Type B pancreatic cell (in vitro differentiated cells): ENCODE measurements at regions not wholly inside any gene's neighbourhood (a gene's known extent, or its start where the extent isn't known, plus 50 kb on each side); places are given as distances from the start of the nearest gene placed in this dataset.

Source experiments
- DNase-seq: peaks from one replicate; pipeline ENCODE4 v3.0.0; 2021; ENCODE audit warnings: mixed read lengths; ENCODE audit not compliant: unreplicated experiment; ENCODE audit errors: extremely low spot score
- H3K27ac Mint-ChIP-seq: 2 replicates; pipeline ENCODE4 v1.8.0; 2021; ENCODE audit warnings: mild to moderate bottlenecking, mixed read lengths
- H3K27me3 Mint-ChIP-seq: 2 replicates; pipeline ENCODE4 v1.8.0; 2021; ENCODE audit warnings: mixed read lengths
- H3K36me3 Mint-ChIP-seq: 2 replicates; pipeline ENCODE4 v1.8.0; 2021; ENCODE audit warnings: mixed read lengths
- H3K4me1 Mint-ChIP-seq: one replicate; pipeline ENCODE4 v1.8.0; 2021; ENCODE audit warnings: mixed read lengths; ENCODE audit not compliant: unreplicated experiment
- H3K4me3 Mint-ChIP-seq: 2 replicates; pipeline ENCODE4 v1.8.0; 2021; ENCODE audit warnings: mild to moderate bottlenecking, mixed read lengths
- H3K9me3 Mint-ChIP-seq: 2 replicates; pipeline ENCODE4 v1.8.0; 2021; ENCODE audit warnings: mixed read lengths
- TF ChIP-seq, protein P1 (sequence below): fragments of 200-600 bp; sonication (generic); conservative IDR thresholded peaks from 2 replicates; pipeline ENCODE4 v1.5.0; 2021; ENCODE audit warnings: antibody characterized with exemption, mild to moderate bottlenecking

- H3K4me1 Mint-ChIP-seq: no peaks in the 10 kb centered on the region
- no peaks in the 10 kb centered on the region for H3K36me3 Mint-ChIP-seq
- H3K27ac Mint-ChIP-seq: no peak overlapping the region
- no peak overlapping the region for H3K4me3 Mint-ChIP-seq
- H3K27me3 Mint-ChIP-seq: no peaks in the 10 kb centered on the region
- TF ChIP-seq, protein P1, sequence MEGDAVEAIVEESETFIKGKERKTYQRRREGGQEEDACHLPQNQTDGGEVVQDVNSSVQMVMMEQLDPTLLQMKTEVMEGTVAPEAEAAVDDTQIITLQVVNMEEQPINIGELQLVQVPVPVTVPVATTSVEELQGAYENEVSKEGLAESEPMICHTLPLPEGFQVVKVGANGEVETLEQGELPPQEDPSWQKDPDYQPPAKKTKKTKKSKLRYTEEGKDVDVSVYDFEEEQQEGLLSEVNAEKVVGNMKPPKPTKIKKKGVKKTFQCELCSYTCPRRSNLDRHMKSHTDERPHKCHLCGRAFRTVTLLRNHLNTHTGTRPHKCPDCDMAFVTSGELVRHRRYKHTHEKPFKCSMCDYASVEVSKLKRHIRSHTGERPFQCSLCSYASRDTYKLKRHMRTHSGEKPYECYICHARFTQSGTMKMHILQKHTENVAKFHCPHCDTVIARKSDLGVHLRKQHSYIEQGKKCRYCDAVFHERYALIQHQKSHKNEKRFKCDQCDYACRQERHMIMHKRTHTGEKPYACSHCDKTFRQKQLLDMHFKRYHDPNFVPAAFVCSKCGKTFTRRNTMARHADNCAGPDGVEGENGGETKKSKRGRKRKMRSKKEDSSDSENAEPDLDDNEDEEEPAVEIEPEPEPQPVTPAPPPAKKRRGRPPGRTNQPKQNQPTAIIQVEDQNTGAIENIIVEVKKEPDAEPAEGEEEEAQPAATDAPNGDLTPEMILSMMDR: no peak
- DNase-seq: no peak
- no peaks in the 10 kb centered on the region for H3K9me3 Mint-ChIP-seq
These were observed 512.5 kb upstream of the CDH18 start for GRCh38 chr5:20500546-20500945.

GRCh38 chr5:20498926-20499325 is 510.9 kb upstream of the CDH18 start:
- TF ChIP-seq, protein P1: no peak
- no peaks in the 10 kb centered on the region for H3K4me1 Mint-ChIP-seq
- no peak for DNase-seq
- no peaks in the 10 kb centered on the region for H3K27me3 Mint-ChIP-seq
- H3K27ac Mint-ChIP-seq: no peak overlapping the region
- H3K36me3 Mint-ChIP-seq: no peaks in the 10 kb centered on the region
- no peak overlapping the region for H3K4me3 Mint-ChIP-seq
- no peaks in the 10 kb centered on the region for H3K9me3 Mint-ChIP-seq

DNA sequence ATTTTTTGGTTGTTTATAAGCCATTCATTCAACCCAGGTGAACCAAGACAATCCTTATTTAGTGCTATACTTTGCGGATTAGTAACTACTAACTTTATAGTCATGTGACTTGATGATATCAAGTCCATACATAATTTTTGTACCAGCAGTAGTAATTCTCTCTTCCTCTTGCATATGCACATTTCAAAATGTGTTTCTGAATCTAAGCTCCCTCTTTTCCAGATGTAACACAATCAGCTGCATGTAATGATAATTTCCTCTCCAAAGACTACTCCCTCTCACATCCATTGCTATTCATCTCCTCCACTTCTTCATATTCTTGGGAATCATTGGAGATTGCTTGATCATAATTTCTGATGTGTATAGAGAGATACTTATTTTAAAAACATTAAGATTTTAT is 510.1 kb upstream of the CDH18 start:
- TF ChIP-seq, protein P1: no peak

DNA sequence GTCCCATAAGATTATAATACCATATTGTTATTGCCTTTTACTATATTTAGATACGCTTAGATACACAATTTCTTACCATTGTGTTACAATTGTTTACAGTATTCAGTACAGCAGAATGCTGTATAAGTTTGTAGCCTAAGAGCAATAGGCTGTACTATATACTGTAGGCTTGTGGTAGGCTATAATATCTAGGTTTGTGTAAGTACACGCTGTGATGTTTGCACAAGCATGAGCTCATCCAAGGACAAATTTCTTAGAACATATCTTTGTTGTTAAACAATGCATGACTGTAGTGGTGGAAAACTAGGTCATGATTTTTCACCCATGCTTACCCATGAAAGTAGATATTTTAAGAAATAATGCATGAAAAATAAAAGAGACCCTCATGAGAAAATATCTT is 509.4 kb upstream of the CDH18 start:
- TF ChIP-seq, protein P1: no peak
- DNase-seq: no peak
- Mint-ChIP-seq H3K4me1 (no peaks in the 10 kb centered on the region), H3K27me3 (no peaks in the 10 kb centered on the region), H3K4me3 (no peak overlapping the region), H3K36me3 (no peaks in the 10 kb centered on the region), H3K9me3 (no peaks in the 10 kb centered on the region), H3K27ac (no peak overlapping the region)

More for the DNA sequence above, 510.1 kb upstream of the CDH18 start:
- no peak for DNase-seq
- Mint-ChIP-seq H3K36me3 (no peaks in the 10 kb centered on the region), H3K4me3 (no peak overlapping the region), H3K27me3 (no peaks in the 10 kb centered on the region), H3K27ac (no peak overlapping the region), H3K9me3 (no peaks in the 10 kb centered on the region), H3K4me1 (no peaks in the 10 kb centered on the region)

- H3K9me3 Mint-ChIP-seq: no peaks in the 10 kb centered on the region
- no peak overlapping the region for H3K4me3 Mint-ChIP-seq
- no peak for DNase-seq
These were observed 506.7 kb upstream of the CDH18 start for GRCh38 chr5:20494706-20495105.

More at GRCh38 chr5:20494706-20495105, 506.7 kb upstream of the CDH18 start:
- no peaks in the 10 kb centered on the region for H3K27me3 Mint-ChIP-seq
- TF ChIP-seq, protein P1: no peak
- no peaks in the 10 kb centered on the region for H3K4me1 Mint-ChIP-seq
- no peak overlapping the region for H3K27ac Mint-ChIP-seq
- H3K36me3 Mint-ChIP-seq: no peaks in the 10 kb centered on the region
